Astrocyte (in vitro differentiated cells and primary cell): ENCODE measurements at regions not wholly inside any gene's neighbourhood (a gene's known extent, or its start where the extent isn't known, plus 50 kb on each side); places are given as distances from the start of the nearest gene placed in this dataset.
A peak's percentile ranks its signal among the peaks of the same experiment; 100 is the strongest.

Experiments
- DNase-seq: peaks from one replicate; pipeline ENCODE4 v3.0.0-alpha.2; 2010; ENCODE audit warnings: low read depth
- FAIRE-seq: peaks from 2 replicates; lab custom pipeline; 2011; peaks lifted over from hg19 to GRCh38; lab: Jason Lieb, UNC
- H2AFZ ChIP-seq: 2 replicates; pipeline ENCODE4 v1.6.0; 2012; ENCODE audit warnings: low read depth, low read length, inconsistent platforms
- H3K27ac ChIP-seq: 2 replicates; pipeline ENCODE4 v1.5.1; 2011; ENCODE audit warnings: low read depth, low read length, inconsistent platforms
- H3K27me3 ChIP-seq: 2 replicates; pipeline ENCODE4 v1.6.0; 2011; ENCODE audit warnings: low read length, inconsistent platforms; ENCODE audit not compliant: insufficient read depth
- H3K36me3 ChIP-seq: 2 replicates; pipeline ENCODE4 v1.5.1; 2011; ENCODE audit warnings: low read length, inconsistent platforms; ENCODE audit not compliant: insufficient read depth
- H3K4me1 ChIP-seq: 2 replicates; pipeline ENCODE4 v1.5.1; 2011; ENCODE audit warnings: low read length, inconsistent platforms; ENCODE audit not compliant: insufficient read depth
- H3K4me2 ChIP-seq: 2 replicates; pipeline ENCODE4 v1.6.0; 2012; ENCODE audit warnings: low read length, inconsistent platforms
- H3K4me3 ChIP-seq: 2 replicates; pipeline ENCODE4 v1.5.1; 2011; ENCODE audit warnings: low read depth, mild to moderate bottlenecking, low read length, inconsistent platforms; ENCODE audit not compliant: insufficient read depth
- H3K79me2 ChIP-seq: 2 replicates; pipeline ENCODE4 v1.6.0; 2012; ENCODE audit warnings: mild to moderate bottlenecking, low read length, inconsistent platforms; ENCODE audit not compliant: insufficient read depth
- H3K9ac ChIP-seq: 2 replicates; pipeline ENCODE4 v1.6.0; 2012; ENCODE audit warnings: mild to moderate bottlenecking, low read length, inconsistent platforms
- H3K9me3 ChIP-seq: 2 replicates; pipeline ENCODE4 v1.5.1; 2012; ENCODE audit warnings: low read depth, mild to moderate bottlenecking, low read length, inconsistent platforms; ENCODE audit not compliant: insufficient read depth
- H4K20me1 ChIP-seq: 2 replicates; pipeline ENCODE4 v1.6.0; 2012; ENCODE audit warnings: low read length, inconsistent platforms; ENCODE audit not compliant: insufficient read depth
- H3K27ac Mint-ChIP-seq: one replicate; pipeline ENCODE4 v1.8.0; 2021; ENCODE audit warnings: mild to moderate bottlenecking, mixed read lengths; ENCODE audit not compliant: unreplicated experiment
- H3K27me3 Mint-ChIP-seq: one replicate; pipeline ENCODE4 v1.8.0; 2021; ENCODE audit warnings: low read depth, mixed read lengths; ENCODE audit not compliant: unreplicated experiment
- H3K36me3 Mint-ChIP-seq: one replicate; pipeline ENCODE4 v1.8.0; 2021; ENCODE audit warnings: low read depth, mixed read lengths; ENCODE audit not compliant: unreplicated experiment
- H3K4me1 Mint-ChIP-seq: one replicate; pipeline ENCODE4 v1.8.0; 2021; ENCODE audit warnings: low read depth, mixed read lengths; ENCODE audit not compliant: unreplicated experiment
- H3K4me3 Mint-ChIP-seq: one replicate; pipeline ENCODE4 v1.8.0; 2021; ENCODE audit warnings: mild to moderate bottlenecking, moderate library complexity, mixed read lengths; ENCODE audit not compliant: unreplicated experiment
- H3K9me3 Mint-ChIP-seq: one replicate; pipeline ENCODE4 v1.8.0; 2021; ENCODE audit warnings: mild to moderate bottlenecking, mixed read lengths; ENCODE audit not compliant: unreplicated experiment
- CTCF ChIP-seq: IDR thresholded peaks from 2 replicates; pipeline ENCODE4 v1.5.1; 2011; ENCODE audit warnings: low read depth, mild to moderate bottlenecking, inconsistent platforms, low read length, moderate library complexity; ENCODE audit not compliant: insufficient read depth
- EZH2 ChIP-seq: IDR thresholded peaks from 2 replicates; pipeline ENCODE4 v1.6.1; 2012; ENCODE audit warnings: mild to moderate bottlenecking, low read length, inconsistent platforms; ENCODE audit not compliant: insufficient read depth

- Histone ChIP-seq H4K20me1 (no peaks in the 10 kb centered on the region), H3K36me3 (no peaks in the 10 kb centered on the region), H3K4me3 (no peak overlapping the region), H3K79me2 (no peaks in the 10 kb centered on the region), H3K9me3 (no peaks in the 10 kb centered on the region), H3K27me3 (no peaks in the 10 kb centered on the region), H3K4me1 (no peaks in the 10 kb centered on the region), H3K27ac (no peak overlapping the region), H2AFZ (no peak overlapping the region), H3K4me2 (no peak overlapping the region), H3K9ac (no peak overlapping the region)
- Mint-ChIP-seq H3K36me3 (no peaks in the 10 kb centered on the region), H3K27me3 (peaks cover 11% of the 10 kb centered on the region), H3K4me3 (no peak overlapping the region), H3K27ac (no peak overlapping the region), H3K4me1 (no peaks in the 10 kb centered on the region), H3K9me3 (no peaks in the 10 kb centered on the region)
- FAIRE-seq (no peak), DNase-seq (peak; percentile 33)
- peak; percentile 90 for TF ChIP-seq CTCF
- no peak for TF ChIP-seq EZH2
Measured at GRCh38 chr5:152142840-152143469, 218.3 kb upstream of the GLRA1 start.

DNA sequence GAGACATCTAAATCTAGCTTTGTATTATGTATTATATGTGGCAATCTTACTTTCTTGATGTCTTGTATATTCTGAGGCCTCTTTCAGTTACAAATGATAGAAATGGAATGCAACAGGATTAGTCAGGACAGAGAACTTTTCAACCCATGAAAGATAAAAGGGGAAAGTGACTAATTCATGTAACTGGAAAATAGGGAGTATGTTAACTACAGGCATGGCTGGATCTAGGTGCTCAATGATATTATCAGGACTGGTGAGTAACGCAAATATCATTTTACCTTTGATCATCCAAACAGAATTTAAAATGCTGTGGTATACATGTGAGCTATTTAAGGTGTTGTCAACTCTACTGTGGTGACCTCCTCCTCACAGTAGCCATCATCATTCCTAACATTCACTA is 215.7 kb upstream of the GLRA1 start:
- DNase-seq (no peak), FAIRE-seq (no peak)
- Mint-ChIP-seq H3K27ac (no peak overlapping the region), H3K27me3 (peaks cover 7% of the 10 kb centered on the region), H3K9me3 (no peaks in the 10 kb centered on the region), H3K4me1 (no peaks in the 10 kb centered on the region), H3K36me3 (no peaks in the 10 kb centered on the region), H3K4me3 (no peak overlapping the region)
- no peak overlapping the region for H3K4me2 ChIP-seq
- H3K9ac ChIP-seq: no peak overlapping the region
- no peaks in the 10 kb centered on the region for H3K9me3 ChIP-seq
- H3K4me1 ChIP-seq: no peaks in the 10 kb centered on the region
- H4K20me1 ChIP-seq: no peaks in the 10 kb centered on the region
- no peak overlapping the region for H3K4me3 ChIP-seq
- H3K79me2 ChIP-seq: no peaks in the 10 kb centered on the region
- no peaks in the 10 kb centered on the region for H3K27me3 ChIP-seq
- TF ChIP-seq EZH2: no peak
- no peak for TF ChIP-seq CTCF
- no peak overlapping the region for H3K27ac ChIP-seq
- no peaks in the 10 kb centered on the region for H3K36me3 ChIP-seq
- no peak overlapping the region for H2AFZ ChIP-seq

DNA sequence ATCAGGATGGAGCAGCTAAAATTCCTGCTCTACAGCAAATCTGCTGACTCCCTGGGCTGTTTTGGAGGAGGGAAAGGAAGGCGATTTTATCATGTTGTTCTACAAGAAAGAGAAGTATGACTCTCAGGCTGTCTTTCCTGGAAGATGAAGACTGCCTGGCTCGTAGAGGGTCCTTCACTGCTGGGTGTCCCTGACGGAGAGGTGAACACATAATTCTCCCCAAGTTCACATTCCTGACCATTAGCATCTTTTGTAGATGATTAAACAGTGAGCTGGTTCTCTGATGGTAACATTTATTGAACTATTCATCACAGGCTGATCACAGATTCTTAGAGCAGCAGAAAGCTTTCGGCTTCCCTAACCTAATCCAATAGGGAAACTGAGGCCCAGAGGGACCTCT is 212.4 kb upstream of the GLRA1 start:
- Mint-ChIP-seq H3K4me1 (no peaks in the 10 kb centered on the region), H3K4me3 (no peak overlapping the region), H3K27ac (no peak overlapping the region), H3K9me3 (no peaks in the 10 kb centered on the region), H3K36me3 (no peaks in the 10 kb centered on the region), H3K27me3 (peaks cover 7% of the 10 kb centered on the region)
- Histone ChIP-seq H2AFZ (no peak overlapping the region), H3K27ac (no peak overlapping the region), H3K79me2 (no peaks in the 10 kb centered on the region), H4K20me1 (no peaks in the 10 kb centered on the region), H3K27me3 (no peaks in the 10 kb centered on the region), H3K4me3 (no peak overlapping the region), H3K36me3 (no peaks in the 10 kb centered on the region), H3K9ac (no peak overlapping the region), H3K4me2 (no peak overlapping the region), H3K4me1 (no peaks in the 10 kb centered on the region), H3K9me3 (no peaks in the 10 kb centered on the region)
- TF ChIP-seq CTCF: no peak
- TF ChIP-seq EZH2: no peak
- no peak for DNase-seq
- FAIRE-seq: no peak
